ENCODE measurements at regions not wholly inside any gene's neighbourhood (a gene's known extent, or its start where the extent isn't known, plus 50 kb on each side); places are given as distances from the start of the nearest gene placed in this dataset.

DNA sequence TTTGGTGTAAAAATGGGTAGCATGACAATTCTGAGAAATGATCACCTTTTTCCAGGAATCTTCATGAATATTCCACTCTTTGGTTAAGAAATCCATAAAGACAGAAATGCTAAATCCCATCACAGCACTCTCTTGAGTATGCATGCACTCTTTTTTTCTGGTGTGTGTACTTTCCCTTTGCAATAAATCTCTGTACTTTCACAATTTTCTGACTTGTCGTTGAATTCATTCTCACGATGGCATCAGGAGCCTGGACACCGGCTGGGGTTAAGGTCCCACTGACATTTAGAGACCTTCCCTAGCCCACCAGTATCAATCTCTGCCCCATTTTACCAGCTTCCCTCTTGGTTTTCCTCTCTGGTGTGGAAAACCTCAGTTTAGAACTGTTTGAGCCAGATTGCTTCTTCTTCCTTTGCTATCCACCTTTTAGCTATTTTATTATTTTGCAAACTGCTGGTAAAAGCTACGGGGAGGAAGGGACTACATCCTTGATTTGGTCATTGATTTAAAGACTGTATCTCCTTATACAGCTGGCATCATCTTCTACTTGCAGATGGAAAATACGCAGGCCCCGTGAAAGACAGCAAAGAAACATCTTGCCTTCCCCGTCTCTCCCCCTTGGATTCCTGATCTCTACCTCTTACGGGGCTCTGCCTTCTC is 59.9 kb upstream of the ZFR start:
- TF ChIP-seq, protein P1, sequence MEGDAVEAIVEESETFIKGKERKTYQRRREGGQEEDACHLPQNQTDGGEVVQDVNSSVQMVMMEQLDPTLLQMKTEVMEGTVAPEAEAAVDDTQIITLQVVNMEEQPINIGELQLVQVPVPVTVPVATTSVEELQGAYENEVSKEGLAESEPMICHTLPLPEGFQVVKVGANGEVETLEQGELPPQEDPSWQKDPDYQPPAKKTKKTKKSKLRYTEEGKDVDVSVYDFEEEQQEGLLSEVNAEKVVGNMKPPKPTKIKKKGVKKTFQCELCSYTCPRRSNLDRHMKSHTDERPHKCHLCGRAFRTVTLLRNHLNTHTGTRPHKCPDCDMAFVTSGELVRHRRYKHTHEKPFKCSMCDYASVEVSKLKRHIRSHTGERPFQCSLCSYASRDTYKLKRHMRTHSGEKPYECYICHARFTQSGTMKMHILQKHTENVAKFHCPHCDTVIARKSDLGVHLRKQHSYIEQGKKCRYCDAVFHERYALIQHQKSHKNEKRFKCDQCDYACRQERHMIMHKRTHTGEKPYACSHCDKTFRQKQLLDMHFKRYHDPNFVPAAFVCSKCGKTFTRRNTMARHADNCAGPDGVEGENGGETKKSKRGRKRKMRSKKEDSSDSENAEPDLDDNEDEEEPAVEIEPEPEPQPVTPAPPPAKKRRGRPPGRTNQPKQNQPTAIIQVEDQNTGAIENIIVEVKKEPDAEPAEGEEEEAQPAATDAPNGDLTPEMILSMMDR (conservative IDR thresholded peaks at IDR 0.05 in 1 of 2, IDR thresholded peaks at IDR 0.05 in 1 of 2; ENCODE audit: extremely low read depth in 1 of 2, insufficient read depth in 1 of 2, low read depth in 1 of 2, low read length in 2 of 2): no peak
- no peak for TF ChIP-seq EZH2 (IDR thresholded peaks at IDR 0.05; ENCODE audit: borderline replicate concordance, low read length)

Data from mammary epithelial cell (primary cell).